Heart right ventricle (tissue), 16 donors: ENCODE measurements at regions not wholly inside any gene's neighbourhood (a gene's known extent, or its start where the extent isn't known, plus 50 kb on each side); places are given as distances from the start of the nearest gene placed in this dataset.

Experiments used
- ATAC-seq, 8 donors: fragments of 200-7000 bp; cut with Tn5 transposase; one replicate each; pipeline ENCODE4 v1.9.1; 2020; ENCODE audit warnings: mild to moderate bottlenecking in 8 of 8, moderate library complexity in 8 of 8, moderate number of reproducible peaks in 1 of 8
- DNase-seq, 2 donors: peaks; one replicate each; pipeline ENCODE4 v3.0.0-alpha.2; 2020
- H3K27ac ChIP-seq, 10 donors: fragments of 200-600 bp; sonication (generic) in 2 of 10; one replicate each; pipeline versions ENCODE4 v1.5.0 to v1.8.0; 2020 to 2022; ENCODE audit warnings: mild to moderate bottlenecking in 3 of 10
- H3K27me3 ChIP-seq, 7 donors: fragments of 200-600 bp; one replicate each; pipeline ENCODE4 v1.8.0; 2021 to 2022; ENCODE audit warnings: mild to moderate bottlenecking in 2 of 7
- H3K36me3 ChIP-seq, 9 donors: fragments of 200-600 bp; sonication (generic) in 1 of 9; one replicate each; pipeline versions ENCODE4 v1.5.0 to v1.8.0; 2020 to 2022; ENCODE audit warnings: mild to moderate bottlenecking in 2 of 9
- H3K4me1 ChIP-seq, 9 donors: fragments of 200-600 bp; sonication (generic) in 1 of 9; one replicate each; pipeline versions ENCODE4 v1.5.0 to v1.8.0; 2020 to 2022; ENCODE audit warnings: mild to moderate bottlenecking in 4 of 9
- H3K4me3 ChIP-seq, 10 donors: fragments of 200-600 bp; sonication (generic) in 2 of 10; one replicate each; pipeline versions ENCODE4 v1.5.0 to v1.8.0; 2020 to 2022; ENCODE audit warnings: mild to moderate bottlenecking in 7 of 10, moderate library complexity in 2 of 10
- H3K9me3 ChIP-seq, 11 donors: fragments of 200-600 bp in 10 of 11; sonication (generic) in 2 of 11; one replicate each; pipeline versions ENCODE4 v1.5.0 to v1.8.0; 2013 to 2022; ENCODE audit warnings: mild to moderate bottlenecking in 2 of 11, control low read depth in 1 of 11, moderate library complexity in 1 of 11
- CTCF ChIP-seq, 9 donors: fragments of 200-600 bp; sonication (generic) in 2 of 9; IDR thresholded peaks; one replicate each; pipeline versions ENCODE4 v1.5.0 to v1.8.0; 2021 to 2022; ENCODE audit warnings: antibody characterized with exemption in 9 of 9, mild to moderate bottlenecking in 5 of 9, moderate library complexity in 1 of 9
- WGBS, 2 donors: extraction: QIAGEN DNeasy Blood & Tissue Kit; methylation state at CpG; one replicate each; pipeline ENCODE4 v1.1.7; 2013; ENCODE audit warnings: inconsistent platforms in 1 of 2; 5-methylcytosine and 5-hydroxymethylcytosine counted together
- intact Hi-C, 10 donors: fragments of 100-400 bp; cut with DNase I; formaldehyde crosslinking; loops; one replicate each; pipeline versions ENCODE4 v1.11.1 to v1.14.2; 2022
- donor health status: Arrhythmogenic right ventricular cardiomyopathy.
- donor health status: ischemic (EF 13 %, LVEDD 7.1; RV severe dilation, severe dysfunction).
- donor health status: healthy with polysubstance abuse.
- donor health status: DM: no; HTN: yes; CAD: no.
- donor health status: DM: no; HTN: no; CAD: no.
- donor health status: ischemic (EF 25% LVEDD 6.9; RV normal size, moderate dysfunction).
- donor health status: ischemic (EF 25% LVEDD 5.7; RV mildly dilated, moderate dysfunction).
- donor health status: healthy.
- donor health status: DM: yes; HTN: yes; CAD: no.
- donor health status: Ischemic cardiomyopathy.
- donor health status: ischemic (EF 35%, LVEDD 5.7; RV mildly dilated, moderate dysfunction).
- donor health status: nonischemic (EF 11% LVEDD 7.7; RV severe dilation, severe dysfunction).
- donor health status: DM: yes; HTN: yes; CAD: no.
- donor health status: PGD.
- donor health status: ischemic (EF 29% LVEDD 5.4; RV normal size, mild dysfunction).
- donor health status: nonischemic (EF 23%, LVEDD 6.1; RV moderate dilation, normal function).

DNA sequence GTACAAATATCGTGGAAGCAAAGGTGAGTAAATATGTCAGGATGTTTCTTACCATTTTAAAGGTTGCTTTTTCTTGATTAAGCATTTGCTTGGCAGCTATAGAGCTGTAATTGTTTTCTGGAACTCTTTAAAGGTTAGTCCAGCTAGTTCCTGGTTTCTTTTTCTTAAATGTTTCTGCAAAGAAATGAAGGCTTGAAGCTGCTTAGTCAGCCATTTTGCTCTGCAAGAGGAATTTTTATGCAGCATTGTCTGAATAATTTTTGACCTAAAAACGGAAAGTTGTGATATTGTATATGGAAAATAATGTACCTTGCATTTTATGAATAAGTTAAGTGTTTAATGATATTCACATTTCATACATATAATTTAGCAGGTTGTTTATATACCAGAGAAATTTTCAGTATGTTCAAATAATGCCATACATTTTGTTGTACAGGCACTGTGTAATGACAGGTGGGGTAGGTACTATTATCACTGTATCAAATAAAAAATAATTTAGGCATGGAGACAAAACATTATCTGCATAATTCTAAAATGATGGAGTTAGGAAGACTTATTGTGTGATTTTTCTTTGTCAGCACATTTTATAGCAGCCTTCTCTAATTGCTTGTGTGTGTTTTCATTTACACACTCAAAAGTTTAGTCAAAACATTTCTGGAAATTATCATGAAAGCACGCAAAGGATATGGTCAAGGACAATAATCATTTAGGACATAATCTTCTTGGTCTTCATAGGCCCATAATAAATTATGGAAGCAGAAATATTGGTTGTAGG is 624.4 kb downstream of the NCAM2 start:
- no peak for TF ChIP-seq CTCF (IDR thresholded peaks at IDR 0.05)
- 67 to 72% methylated on average over 3 of the region's 3 CpGs for WGBS, 2 donors
- DNase-seq, result no peak
- Histone ChIP-seq H3K9me3 (no peaks in the 10 kb centered on the region), H3K4me3 (no peak overlapping the region), H3K27me3 (no peaks in the 10 kb centered on the region), H3K27ac (no peak overlapping the region), H3K4me1 (no peaks in the 10 kb centered on the region), H3K36me3 (no peaks in the 10 kb centered on the region)
- ATAC-seq, result no peak
- intact Hi-C loops, result no loop called here

- no peak overlapping the region for H3K27ac ChIP-seq
- no peaks in the 10 kb centered on the region for H3K4me1 ChIP-seq
- WGBS, 2 donors, result 66 to 72% methylated on average over 1 of the region's 1 CpG
- H3K27me3 ChIP-seq, result no peaks in the 10 kb centered on the region
- no peaks in the 10 kb centered on the region for H3K36me3 ChIP-seq
- no peak for ATAC-seq
- no peak for DNase-seq
- H3K4me3 ChIP-seq, result no peak overlapping the region
- no peak for TF ChIP-seq CTCF (IDR thresholded peaks at IDR 0.05)
- H3K9me3 ChIP-seq, result no peaks in the 10 kb centered on the region
- intact Hi-C loops, result no loop called here
Observed at GRCh38 chr21:21624674-21625073, 626.5 kb downstream of the NCAM2 start.

DNA sequence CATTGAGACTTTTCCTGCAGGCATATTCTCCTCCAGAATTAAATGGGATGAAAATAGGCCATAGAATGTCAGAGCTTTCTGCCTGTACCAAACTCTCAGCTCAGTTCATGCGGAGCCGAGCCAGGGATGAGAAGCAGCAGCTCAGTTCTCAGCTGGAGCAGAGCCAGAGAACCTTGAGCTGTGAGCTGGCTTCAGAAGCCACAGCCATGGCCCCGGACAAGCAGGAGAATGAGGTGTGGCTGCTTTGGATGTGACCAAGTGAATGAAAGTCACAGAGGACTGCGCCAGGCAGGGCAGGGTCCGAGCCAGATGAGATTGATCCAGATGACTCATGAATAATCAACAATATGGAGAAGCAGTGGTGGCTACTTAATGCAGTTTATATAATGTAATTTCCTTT is 633.8 kb downstream of the NCAM2 start:
- intact Hi-C loops, result no loop called here
- peak; percentile 7 to 10 for DNase-seq
- WGBS, 2 donors, result 65 to 66% methylated on average over 5 of the region's 5 CpGs
- Histone ChIP-seq H3K4me1 (no peaks in the 10 kb centered on the region), H3K27me3 (no peaks in the 10 kb centered on the region), H3K36me3 (no peaks in the 10 kb centered on the region), H3K4me3 (no peak overlapping the region), H3K9me3 (peaks cover 0 to 12% (median 0%) of the 10 kb centered on the region in 11 donors), H3K27ac (no peak overlapping the region)
- ATAC-seq, result no peak
- TF ChIP-seq CTCF (IDR thresholded peaks at IDR 0.05), result no peak

GRCh38 chr21:21632926-21633325 is 634.7 kb downstream of the NCAM2 start:
- H3K27ac ChIP-seq, result no peak overlapping the region
- H3K4me3 ChIP-seq, result no peak overlapping the region
- TF ChIP-seq CTCF (IDR thresholded peaks at IDR 0.05), result no peak
- WGBS, 2 donors, result 79 to 82% methylated on average over 2 of the region's 2 CpGs
- no peak for DNase-seq
- intact Hi-C loops, result no loop called here
- H3K27me3 ChIP-seq, result no peaks in the 10 kb centered on the region
- ATAC-seq, result no peak
- no peaks in the 10 kb centered on the region for H3K36me3 ChIP-seq
- peaks cover 0 to 13% (median 0%) of the 10 kb centered on the region in 11 donors for H3K9me3 ChIP-seq
- H3K4me1 ChIP-seq, result no peaks in the 10 kb centered on the region
